ENCODE measurements at regions not wholly inside any gene's neighbourhood (a gene's known extent, or its start where the extent isn't known, plus 50 kb on each side); places are given as distances from the start of the nearest gene placed in this dataset.

GRCh38 chr15:93631958-93632618 is 543.1 kb upstream of the RGMA start:
- TF ChIP-seq CTCF (IDR thresholded peaks at IDR 0.05; ENCODE audit: borderline replicate concordance, extremely low read depth, low read length, poor library complexity, severe bottlenecking) (no peak), EZH2 (IDR thresholded peaks at IDR 0.05; ENCODE audit: borderline replicate concordance, low read depth, low read length, severe bottlenecking) (no peak)
